ENCODE measurements at regions not wholly inside any gene's neighbourhood (a gene's known extent, or its start where the extent isn't known, plus 50 kb on each side); places are given as distances from the start of the nearest gene placed in this dataset.
A peak's percentile ranks its signal among the peaks of the same experiment; 100 is the strongest.
"Not testable (repeated sequence)": the region's sequence is repeated elsewhere in the genome, so short reads cannot be mapped to it uniquely, and the experiment has no call there.

GRCh38 chr3:153553605-153553945 lies 391.5 kb downstream of the RAP2B start:
- no peak for DNase-seq

- DNase-seq = no peak
Measured at GRCh38 chr3:153555919-153556318, 393.9 kb downstream of the RAP2B start.

DNA sequence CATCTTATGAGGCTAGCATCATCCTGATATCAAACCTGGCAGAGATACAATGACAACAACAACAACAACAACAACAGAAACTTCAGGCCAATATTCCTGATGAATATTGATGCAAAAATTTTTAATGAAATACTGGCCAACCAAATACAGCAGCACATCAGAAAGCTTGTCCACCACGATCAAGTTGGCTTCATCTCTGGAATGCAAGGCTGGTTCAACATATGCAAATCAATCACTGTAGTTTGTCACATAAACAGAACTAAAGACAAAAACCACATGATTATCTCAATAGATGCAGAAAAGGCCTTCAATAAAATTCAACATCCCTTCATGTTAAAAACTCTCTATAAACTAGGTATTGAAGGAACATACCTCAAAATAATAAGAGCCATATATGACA lies 397.3 kb downstream of the RAP2B start:
- DNase-seq = not testable (repeated sequence)

- no peak for DNase-seq
Measured at GRCh38 chr3:153567011-153567410, 405.0 kb downstream of the RAP2B start.

GRCh38 chr3:153567556-153567955 lies 405.5 kb downstream of the RAP2B start:
- DNase-seq = no peak

- not testable (repeated sequence) for DNase-seq
Measured at GRCh38 chr3:153570481-153570880, 408.5 kb downstream of the RAP2B start.

- no peak for DNase-seq
Measured at GRCh38 chr3:153572165-153572564, 410.1 kb downstream of the RAP2B start.

GRCh38 chr3:153572654-153573053 lies 410.6 kb downstream of the RAP2B start:
- no peak for DNase-seq

GRCh38 chr3:153573481-153573880 lies 411.5 kb downstream of the RAP2B start:
- no peak for DNase-seq

DNA sequence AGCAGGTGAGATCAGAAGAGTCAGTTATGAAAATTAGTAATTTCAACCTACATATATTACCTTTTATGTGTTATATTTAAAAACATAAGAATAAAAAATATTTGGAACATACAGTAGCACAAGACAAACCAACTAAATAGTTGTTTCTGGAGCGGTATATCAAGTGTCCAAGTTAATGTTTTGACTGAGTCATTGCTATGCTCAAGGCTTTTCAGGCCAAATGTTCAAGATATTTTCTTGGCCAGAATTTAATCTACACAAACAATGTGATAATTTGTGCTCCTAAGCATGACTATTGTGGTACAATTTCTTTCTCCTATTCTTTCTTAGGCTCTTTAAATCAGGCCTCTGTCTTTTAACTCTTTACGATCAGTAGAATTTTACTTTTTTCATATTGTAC lies 412.4 kb downstream of the RAP2B start:
- DNase-seq = no peak

DNA sequence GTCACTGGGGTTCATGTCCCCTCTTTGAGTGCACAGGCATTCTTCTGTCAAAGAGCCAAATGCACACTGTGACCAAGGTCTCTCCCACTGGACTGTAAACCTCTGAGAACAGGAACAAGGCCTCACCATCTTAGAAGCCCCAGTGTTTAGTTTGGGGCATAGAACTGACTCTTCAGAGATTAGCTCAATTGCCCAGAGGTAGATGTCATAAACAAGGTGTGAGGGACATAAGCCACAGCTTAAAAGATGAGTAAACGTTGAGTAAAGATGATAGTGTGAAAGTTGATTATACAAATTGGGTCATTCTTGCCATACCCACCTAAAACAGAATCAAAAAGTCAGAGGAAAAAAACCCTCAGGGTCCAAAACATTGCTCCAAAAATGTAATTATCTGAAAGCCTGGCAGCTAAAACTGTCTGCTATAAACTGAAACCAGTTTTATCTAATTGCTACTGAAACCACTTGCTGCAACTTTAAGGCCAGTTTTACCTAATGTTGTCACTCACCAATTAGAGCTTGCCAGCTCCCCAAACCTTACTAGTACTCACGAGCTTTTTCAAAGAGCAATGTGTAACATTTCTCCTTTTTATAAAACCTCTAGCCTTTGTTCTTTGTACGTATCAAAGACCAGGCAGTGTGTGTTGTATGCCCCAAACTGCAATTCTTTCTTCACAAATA lies 415.2 kb downstream of the RAP2B start:
- no peak for DNase-seq

GRCh38 chr3:153578046-153578445 lies 416.0 kb downstream of the RAP2B start:
- DNase-seq = no peak

DNA sequence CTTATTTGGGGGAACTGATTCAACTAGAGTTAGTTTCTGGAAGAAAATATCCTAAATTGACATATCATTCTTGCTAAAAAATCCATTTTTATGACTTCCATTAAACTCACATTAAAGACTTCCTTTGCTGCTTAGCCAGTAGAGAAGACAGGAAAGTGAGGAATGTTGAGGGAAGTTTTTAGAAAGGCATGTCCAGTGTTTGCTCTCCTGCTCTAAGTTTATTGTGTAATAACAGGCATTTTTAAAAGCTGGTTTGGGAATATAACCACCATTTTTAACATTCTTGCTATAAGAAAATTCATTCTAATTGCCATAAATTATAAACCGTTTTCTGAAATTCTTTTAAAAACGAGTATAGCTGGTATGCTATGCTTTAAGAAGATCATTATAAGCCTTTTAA lies 428.0 kb downstream of the RAP2B start:
- no peak for DNase-seq

- no peak for DNase-seq
Measured at GRCh38 chr3:153591561-153592245, 429.7 kb downstream of the RAP2B start.

DNA sequence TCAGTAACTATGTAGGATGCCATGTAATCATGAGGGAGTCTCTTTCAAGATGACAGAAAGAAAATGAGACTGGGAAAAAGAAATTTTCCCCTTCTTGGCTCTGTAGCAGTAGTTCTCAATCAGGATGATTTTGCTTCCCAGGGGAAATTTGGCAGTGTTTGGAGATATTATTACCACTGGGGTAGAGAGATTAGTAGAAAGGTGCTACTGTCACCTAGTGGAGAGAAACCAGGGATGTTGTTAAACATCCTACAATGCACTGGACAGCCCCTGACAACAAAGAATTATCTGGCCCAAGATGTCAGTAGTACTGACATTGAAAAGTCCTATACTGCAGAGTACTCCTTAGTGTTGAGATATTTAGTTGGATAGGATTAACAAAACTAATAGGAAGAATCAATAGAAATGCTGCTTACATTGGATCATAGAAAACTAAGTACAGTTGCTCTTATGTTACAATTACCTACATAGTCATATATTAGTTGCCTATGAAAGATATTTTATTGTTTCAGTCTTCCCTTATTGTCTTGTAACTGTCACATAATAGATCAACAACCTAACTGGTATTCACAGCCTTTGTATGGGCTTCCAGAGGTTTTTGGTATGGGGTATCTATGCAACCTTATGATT lies 433.3 kb downstream of the RAP2B start:
- peak in 2 of 6 experiments; percentile 2 to 3 for DNase-seq

DNA sequence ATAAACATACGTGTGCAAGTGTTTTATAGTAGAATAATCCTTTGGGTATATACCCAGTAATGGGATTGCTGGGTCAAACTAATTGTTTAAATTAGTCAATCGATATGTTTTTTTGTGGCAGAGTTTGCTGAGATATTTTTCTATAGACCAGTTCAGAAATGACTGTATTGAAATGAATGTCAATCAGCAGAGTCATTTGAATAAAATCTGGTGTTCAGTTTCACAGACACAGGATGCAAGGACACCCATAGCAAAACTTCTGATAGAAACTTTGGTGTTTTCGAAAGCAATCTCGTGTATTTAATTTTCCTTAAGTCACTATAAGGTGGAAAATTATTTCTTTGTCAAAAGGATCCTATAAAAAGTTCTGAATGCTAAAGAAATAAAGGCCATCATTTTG lies 434.4 kb downstream of the RAP2B start:
- DNase-seq = no peak

GRCh38 chr3:153599685-153600084 lies 437.7 kb downstream of the RAP2B start:
- DNase-seq = no peak

- no peak for DNase-seq
Measured at GRCh38 chr3:153600896-153601295, 438.9 kb downstream of the RAP2B start.

GRCh38 chr3:153601374-153601853 lies 439.4 kb downstream of the RAP2B start:
- DNase-seq = no peak

- DNase-seq = no peak
Measured at GRCh38 chr3:153602801-153603200, 440.8 kb downstream of the RAP2B start.

DNA sequence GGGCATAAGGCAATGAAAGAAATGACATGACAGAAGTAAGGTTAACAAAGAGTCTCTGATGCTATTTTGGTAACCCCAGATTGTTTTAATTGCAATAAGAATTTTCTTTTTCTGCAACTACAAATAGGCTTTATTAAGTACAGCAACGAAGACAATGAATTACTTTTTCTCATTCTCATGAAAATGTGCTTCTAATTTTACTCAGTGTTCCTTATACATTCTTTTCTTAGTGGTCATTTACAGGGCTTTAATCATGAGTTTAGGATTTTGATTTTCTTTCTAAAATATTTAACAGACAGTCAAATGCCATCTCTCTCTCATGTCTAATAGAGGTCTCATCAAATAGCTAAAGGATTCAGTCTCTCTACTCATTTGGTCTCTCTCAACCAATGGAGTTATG lies 452.1 kb downstream of the RAP2B start:
- DNase-seq = no peak

- no peak for DNase-seq
Measured at GRCh38 chr3:153614563-153614962, 452.5 kb downstream of the RAP2B start.

GRCh38 chr3:153615863-153616262 lies 453.8 kb downstream of the RAP2B start:
- no peak for DNase-seq

- no peak for DNase-seq
Measured at GRCh38 chr3:153617463-153617862, 455.4 kb downstream of the RAP2B start.

All from stimulated activated naive CD4-positive, alpha-beta T cell (primary cell).